Activated B cell treated with CpG ODN at 0.5 μM for 24 hours (primary cell): ENCODE measurements at regions not wholly inside any gene's neighbourhood (a gene's known extent, or its start where the extent isn't known, plus 50 kb on each side); places are given as distances from the start of the nearest gene placed in this dataset.
"Not testable (repeated sequence)": the region's sequence is repeated elsewhere in the genome, so short reads cannot be mapped to it uniquely, and the experiment has no call there.

ENCODE experiments used
- ATAC-seq: fragments of 200-7000 bp; cut with Tn5 transposase; one replicate; pipeline ENCODE4 v1.10.0; 2021; ENCODE audit warnings: low read depth, mild to moderate bottlenecking, moderate library complexity
- CTCF ChIA-PET: fragments of 350-600 bp; sonication (Branson Sonifier 250); formaldehyde crosslinking; loops from one replicate; lab custom pipeline; 2021; ENCODE audit warnings: antibody characterized with exemption; lab: Charles Lee
- POLR2A ChIA-PET: fragments of 350-600 bp; sonication (Branson Sonifier 250); formaldehyde crosslinking; loops from one replicate; lab custom pipeline; 2021; ENCODE audit warnings: antibody characterized with exemption; lab: Charles Lee
- DNase-seq: peaks from one replicate; pipeline ENCODE4 v3.0.0; 2022
- H3K27ac Mint-ChIP-seq: one replicate; pipeline ENCODE4 v1.8.0; 2020; ENCODE audit warnings: mixed read lengths
- H3K27me3 Mint-ChIP-seq: one replicate; pipeline ENCODE4 v1.8.0; 2021; ENCODE audit warnings: mixed read lengths
- H3K36me3 Mint-ChIP-seq: one replicate; pipeline ENCODE4 v1.8.0; 2021; ENCODE audit warnings: low read depth, mixed read lengths
- H3K4me1 Mint-ChIP-seq: one replicate; pipeline ENCODE4 v1.8.0; 2021; ENCODE audit warnings: mixed read lengths
- H3K4me3 Mint-ChIP-seq: one replicate; pipeline ENCODE4 v1.8.0; 2020; ENCODE audit warnings: mild to moderate bottlenecking, mixed read lengths
- H3K9me3 Mint-ChIP-seq: one replicate; pipeline ENCODE4 v1.8.0; 2020; ENCODE audit warnings: mixed read lengths
- intact Hi-C: fragments of 100-400 bp; cut with micrococcal nuclease; formaldehyde crosslinking; loops from one replicate; pipeline ENCODE4 v1.15.1; 2024
- TF ChIP-seq, protein P1 (sequence below): fragments of 200-600 bp; IDR thresholded peaks from one replicate; pipeline ENCODE4 v1.8.0; 2022; ENCODE audit warnings: antibody characterized with exemption, mild to moderate bottlenecking

GRCh38 chr5:176748073-176748966 lies 62.0 kb upstream of the UNC5A start:
- CTCF ChIA-PET = no interaction called here
- ATAC-seq = no peak
- no peaks in the 10 kb centered on the region for H3K9me3 Mint-ChIP-seq

GRCh38 chr5:176748967-176749935 lies 61.1 kb upstream of the UNC5A start:
- peaks cover 73% of the 10 kb centered on the region for H3K27me3 Mint-ChIP-seq
- H3K27ac Mint-ChIP-seq = no peak overlapping the region
- intact Hi-C loops = no loop called here
- H3K36me3 Mint-ChIP-seq = no peaks in the 10 kb centered on the region
- TF ChIP-seq, protein P1, sequence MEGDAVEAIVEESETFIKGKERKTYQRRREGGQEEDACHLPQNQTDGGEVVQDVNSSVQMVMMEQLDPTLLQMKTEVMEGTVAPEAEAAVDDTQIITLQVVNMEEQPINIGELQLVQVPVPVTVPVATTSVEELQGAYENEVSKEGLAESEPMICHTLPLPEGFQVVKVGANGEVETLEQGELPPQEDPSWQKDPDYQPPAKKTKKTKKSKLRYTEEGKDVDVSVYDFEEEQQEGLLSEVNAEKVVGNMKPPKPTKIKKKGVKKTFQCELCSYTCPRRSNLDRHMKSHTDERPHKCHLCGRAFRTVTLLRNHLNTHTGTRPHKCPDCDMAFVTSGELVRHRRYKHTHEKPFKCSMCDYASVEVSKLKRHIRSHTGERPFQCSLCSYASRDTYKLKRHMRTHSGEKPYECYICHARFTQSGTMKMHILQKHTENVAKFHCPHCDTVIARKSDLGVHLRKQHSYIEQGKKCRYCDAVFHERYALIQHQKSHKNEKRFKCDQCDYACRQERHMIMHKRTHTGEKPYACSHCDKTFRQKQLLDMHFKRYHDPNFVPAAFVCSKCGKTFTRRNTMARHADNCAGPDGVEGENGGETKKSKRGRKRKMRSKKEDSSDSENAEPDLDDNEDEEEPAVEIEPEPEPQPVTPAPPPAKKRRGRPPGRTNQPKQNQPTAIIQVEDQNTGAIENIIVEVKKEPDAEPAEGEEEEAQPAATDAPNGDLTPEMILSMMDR = no peak
- H3K9me3 Mint-ChIP-seq = peaks cover 4% of the 10 kb centered on the region
- H3K4me1 Mint-ChIP-seq = peaks cover 10% of the 10 kb centered on the region
- DNase-seq = peak; percentile 7
- ChIA-PET POLR2A (no interaction called here), CTCF (no interaction called here)
- H3K4me3 Mint-ChIP-seq = no peak overlapping the region
- no peak for ATAC-seq

More at GRCh38 chr5:176748073-176748966, 62.0 kb upstream of the UNC5A start:
- intact Hi-C loops = no loop called here
- no peak for DNase-seq
- Mint-ChIP-seq H3K36me3 (no peaks in the 10 kb centered on the region), H3K4me1 (peaks cover 15% of the 10 kb centered on the region), H3K27me3 (peaks cover 74% of the 10 kb centered on the region), H3K4me3 (no peak overlapping the region), H3K27ac (no peak overlapping the region)
- TF ChIP-seq, protein P1 = no peak
- POLR2A ChIA-PET = no interaction called here

GRCh38 chr5:176750144-176750543 lies 60.2 kb upstream of the UNC5A start:
- POLR2A ChIA-PET = no interaction called here

GRCh38 chr5:176754376-176754973 lies 55.9 kb upstream of the UNC5A start:
- DNase-seq (no peak), ATAC-seq (no peak)
- intact Hi-C loops = no loop called here
- peaks cover 52% of the 10 kb centered on the region for H3K27me3 Mint-ChIP-seq
- CTCF ChIA-PET = no interaction called here
- peaks cover 12% of the 10 kb centered on the region for H3K9me3 Mint-ChIP-seq
- H3K36me3 Mint-ChIP-seq = no peaks in the 10 kb centered on the region
- POLR2A ChIA-PET = no interaction called here
- H3K4me1 Mint-ChIP-seq = no peaks in the 10 kb centered on the region
- no peak overlapping the region for H3K27ac Mint-ChIP-seq
- H3K4me3 Mint-ChIP-seq = no peak overlapping the region
- TF ChIP-seq, protein P1 = no peak

More at GRCh38 chr5:176750144-176750543, 60.2 kb upstream of the UNC5A start:
- Mint-ChIP-seq H3K36me3 (no peaks in the 10 kb centered on the region), H3K27me3 (peaks cover 71% of the 10 kb centered on the region), H3K9me3 (peaks cover 9% of the 10 kb centered on the region), H3K27ac (no peak overlapping the region), H3K4me1 (peaks cover 10% of the 10 kb centered on the region), H3K4me3 (no peak overlapping the region)
- DNase-seq = no peak
- intact Hi-C loops = no loop called here
- CTCF ChIA-PET = no interaction called here
- TF ChIP-seq, protein P1 = no peak
- no peak for ATAC-seq

- intact Hi-C loops, H3K27ac Mint-ChIP-seq, DNase-seq, H3K4me1 Mint-ChIP-seq, H3K36me3 Mint-ChIP-seq, ATAC-seq, CTCF ChIA-PET, H3K4me3 Mint-ChIP-seq: not testable (repeated sequence)
- Mint-ChIP-seq H3K27me3 (peaks cover 43% of the 10 kb centered on the region), H3K9me3 (peaks cover 12% of the 10 kb centered on the region)
- POLR2A ChIA-PET = interaction anchor here (0.6 kb wide), 1 partner anchor 266 kb away, joined by 3 read pairs; no protein-coding TSS in a partner anchor
These were observed 54.8 kb upstream of the UNC5A start for GRCh38 chr5:176755593-176755992.

GRCh38 chr5:176757569-176757968 lies 52.8 kb upstream of the UNC5A start:
- intact Hi-C loops, H3K4me1 Mint-ChIP-seq, H3K36me3 Mint-ChIP-seq, H3K27ac Mint-ChIP-seq, H3K4me3 Mint-ChIP-seq, DNase-seq, ATAC-seq, POLR2A ChIA-PET: not testable (repeated sequence)
- Mint-ChIP-seq H3K27me3 (peaks cover 26% of the 10 kb centered on the region), H3K9me3 (peaks cover 12% of the 10 kb centered on the region)
- CTCF ChIA-PET = interaction anchor here (0.6 kb wide), 1 partner anchor 77 kb away, joined by 3 read pairs; no protein-coding TSS in a partner anchor
